HG03469 (cell line): ENCODE measurements at regions not wholly inside any gene's neighbourhood (a gene's known extent, or its start where the extent isn't known, plus 50 kb on each side); places are given as distances from the start of the nearest gene placed in this dataset.

Source experiments
- ATAC-seq: cut with Tn5 transposase; IDR thresholded peaks from one replicate; pipeline ENCODE4 v1.9.1; 2021; ENCODE audit warnings: mild to moderate bottlenecking, moderate library complexity, moderate number of reproducible peaks; ENCODE audit not compliant: unreplicated experiment

DNA sequence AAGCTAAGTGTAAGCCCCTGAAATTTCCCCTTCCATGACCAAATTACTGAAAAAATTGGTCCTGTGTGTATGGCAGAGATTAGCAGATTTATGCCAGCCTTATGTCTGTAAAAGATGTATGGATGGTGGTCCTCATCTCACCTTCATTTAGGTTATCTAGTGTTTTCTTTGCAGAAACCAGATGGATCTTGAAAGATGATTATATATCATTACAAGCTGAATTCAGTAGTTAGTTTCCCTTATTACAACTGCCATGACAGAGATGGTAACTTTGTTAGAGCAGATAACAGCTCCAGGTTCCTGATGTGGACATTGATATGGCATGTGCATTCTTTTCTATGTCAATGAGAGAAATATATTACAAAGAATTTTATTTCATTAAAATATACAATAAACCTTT, 1403.2 kb upstream of the CDH6 start:
- ATAC-seq, result no peak

DNA sequence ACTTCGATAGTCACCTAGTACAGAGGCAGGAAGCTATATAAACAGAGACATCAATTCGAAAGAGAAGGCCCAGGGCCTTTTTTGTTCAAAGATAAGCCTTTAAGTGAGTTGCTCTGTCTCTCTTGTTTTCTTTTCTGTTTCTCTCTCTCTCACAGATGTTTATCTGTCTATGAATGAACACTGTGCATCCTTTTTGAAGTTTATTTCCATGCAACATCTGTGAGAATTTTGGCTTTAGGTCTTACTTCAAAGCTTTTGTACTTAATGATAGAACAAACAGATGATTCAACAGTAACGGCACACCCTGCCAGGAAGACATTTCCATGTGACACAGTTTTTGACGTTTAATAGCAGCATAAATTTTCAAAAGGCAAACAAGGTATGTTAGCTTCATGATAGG, 1413.1 kb upstream of the CDH6 start:
- ATAC-seq, result no peak

DNA sequence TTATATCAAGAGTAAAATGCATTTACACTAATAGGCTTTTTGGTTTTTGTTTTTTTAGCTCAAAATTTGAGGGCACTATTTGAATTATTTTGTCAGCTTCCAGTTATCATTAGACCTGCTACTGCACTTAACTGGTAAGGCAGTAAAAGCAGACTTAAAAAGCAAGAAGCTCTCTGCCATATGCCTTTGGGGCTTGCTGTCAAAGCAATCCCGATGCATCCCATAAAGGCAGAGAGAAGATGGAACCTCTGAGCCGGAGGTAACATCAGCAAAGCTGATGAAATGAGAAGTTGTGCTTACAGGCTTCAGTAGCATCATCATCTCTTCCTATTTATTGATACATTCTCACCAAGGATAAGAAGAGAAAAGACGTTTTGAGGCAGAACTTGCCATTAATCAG, 1414.3 kb upstream of the CDH6 start:
- ATAC-seq, result no peak

DNA sequence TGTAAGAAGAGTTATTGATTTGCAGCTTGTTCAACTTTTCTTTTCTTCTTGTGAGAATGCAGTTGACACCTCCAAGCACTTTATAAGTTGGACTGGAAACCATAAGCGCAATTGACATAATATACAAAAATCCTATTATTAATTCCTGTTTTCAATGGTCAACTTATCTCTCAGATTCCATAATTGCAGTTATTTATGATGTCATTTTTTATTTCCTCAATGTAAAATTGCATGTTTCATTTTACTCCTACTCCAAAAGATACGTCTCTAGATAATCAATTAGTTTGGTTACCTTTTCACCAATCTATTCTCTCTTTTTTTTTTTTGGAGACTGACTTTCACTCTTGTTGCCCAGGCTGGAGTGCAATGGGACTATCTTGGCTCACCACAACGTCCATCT, 1416.1 kb upstream of the CDH6 start:
- ATAC-seq, result no peak

DNA sequence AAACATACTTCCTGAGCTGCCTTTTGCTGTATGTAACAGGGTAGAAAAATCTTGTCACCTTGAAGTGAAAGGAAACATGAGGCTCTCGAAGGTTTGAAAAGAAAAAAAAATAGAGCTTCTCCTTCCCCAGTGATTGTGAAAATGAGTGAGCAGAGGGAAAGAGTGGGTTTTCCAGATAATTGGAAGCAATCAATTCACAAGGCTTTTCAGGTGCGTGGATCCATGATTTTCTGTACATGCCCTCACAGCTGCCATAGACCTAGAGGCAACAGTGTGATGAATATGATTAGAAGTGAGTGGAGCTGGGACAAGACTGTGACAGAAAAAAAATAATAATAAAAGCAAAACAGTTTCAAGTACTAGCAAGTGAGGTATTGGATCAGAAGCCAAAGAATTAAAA, 1422.5 kb upstream of the CDH6 start:
- no peak for ATAC-seq

DNA sequence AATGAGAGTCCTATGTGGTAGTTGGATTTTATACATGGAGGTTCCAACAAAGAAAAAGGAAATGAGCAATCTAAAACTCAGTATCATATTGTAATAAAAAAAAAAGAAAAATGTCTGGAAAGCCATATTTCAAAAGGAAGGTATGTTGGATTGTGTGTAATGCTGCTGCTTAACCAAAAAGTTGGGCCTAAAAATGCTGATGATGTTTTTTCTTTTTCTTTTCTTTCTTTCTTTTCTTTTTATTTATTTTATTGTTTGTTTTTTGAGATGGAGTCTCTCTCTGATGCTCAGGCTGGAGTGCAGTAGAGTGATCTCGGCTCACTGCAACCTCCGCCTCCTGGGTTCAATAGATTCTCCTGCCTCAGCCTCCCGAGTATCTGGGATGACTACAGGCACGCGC, 1424.0 kb upstream of the CDH6 start:
- ATAC-seq, result no peak

DNA sequence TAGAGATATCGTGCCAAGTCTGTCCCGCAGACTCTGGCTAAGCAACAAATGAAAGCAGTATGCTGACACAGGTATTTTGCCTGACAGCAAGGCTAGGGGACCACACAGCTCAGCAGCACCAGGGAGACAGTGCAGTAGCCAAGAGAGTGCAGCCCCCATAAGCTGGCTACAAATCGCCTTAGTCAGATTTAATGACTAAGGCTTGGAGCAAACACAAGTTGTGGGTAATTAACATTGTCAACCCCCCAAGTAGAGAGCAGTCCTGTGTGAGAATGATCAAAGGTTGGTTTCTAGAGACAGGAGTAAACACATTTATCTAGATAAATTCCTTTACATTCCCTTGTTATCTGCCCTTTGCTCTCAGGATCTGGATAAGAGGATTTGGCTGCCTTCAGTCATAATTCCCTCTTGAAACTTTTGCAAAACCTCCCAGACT, 1434.5 kb upstream of the CDH6 start:
- ATAC-seq, result no peak

DNA sequence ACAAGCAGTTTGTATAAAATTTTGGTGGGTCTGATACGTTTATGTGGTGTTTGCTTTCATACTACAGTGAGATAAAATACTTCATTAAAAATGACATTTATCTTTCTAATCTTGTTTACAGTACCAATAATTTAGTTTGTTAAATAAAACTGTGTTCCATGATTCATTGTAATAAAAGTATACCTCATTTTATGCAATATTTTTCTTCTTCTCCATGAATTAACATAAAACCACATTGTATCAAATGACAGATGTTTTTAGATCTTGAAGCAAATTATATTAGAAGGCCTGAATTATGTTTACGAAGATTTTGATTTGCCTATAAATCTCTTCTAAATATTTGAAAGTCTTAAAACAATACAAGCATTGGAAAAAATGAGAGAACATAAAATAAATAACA, 1443.0 kb upstream of the CDH6 start:
- ATAC-seq, result no peak

DNA sequence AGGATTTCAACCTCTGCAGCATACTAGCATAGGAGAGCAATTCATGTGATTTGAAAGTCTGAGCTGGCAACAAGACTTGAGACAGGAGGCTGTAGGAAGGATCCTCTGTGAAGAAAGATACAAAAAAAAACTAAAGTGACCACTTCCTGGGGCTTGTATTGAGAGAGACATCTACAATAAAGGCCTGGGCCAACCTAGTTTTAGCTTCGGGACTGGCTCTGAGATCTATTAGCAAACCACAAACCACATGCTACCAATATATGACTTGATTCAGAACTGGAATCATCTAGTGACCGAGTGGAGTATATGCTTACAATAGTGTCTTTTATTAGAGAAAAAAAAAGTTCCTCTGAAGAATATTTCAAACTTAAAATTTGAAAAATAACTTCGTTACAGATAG, 1448.9 kb upstream of the CDH6 start:
- no peak for ATAC-seq

DNA sequence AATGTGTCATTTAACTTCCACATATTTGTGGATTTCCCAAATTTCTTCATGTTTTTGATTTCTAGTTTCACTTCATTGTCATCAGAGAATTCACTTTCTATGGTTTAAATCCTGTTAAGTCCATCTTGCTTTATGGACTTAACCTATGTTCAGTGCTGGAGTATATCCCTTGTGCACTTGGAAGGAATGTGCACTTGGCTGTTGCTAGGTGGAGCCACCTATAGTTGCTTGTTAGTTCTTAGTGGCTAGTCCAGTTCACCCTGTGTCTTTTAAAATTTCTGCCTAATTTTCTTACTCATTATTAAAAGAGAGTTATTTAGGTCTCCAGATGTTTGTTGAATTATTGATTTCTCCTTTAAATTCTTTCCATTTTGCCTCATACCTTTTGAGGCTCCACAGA, 1472.5 kb upstream of the CDH6 start:
- ATAC-seq, result no peak

DNA sequence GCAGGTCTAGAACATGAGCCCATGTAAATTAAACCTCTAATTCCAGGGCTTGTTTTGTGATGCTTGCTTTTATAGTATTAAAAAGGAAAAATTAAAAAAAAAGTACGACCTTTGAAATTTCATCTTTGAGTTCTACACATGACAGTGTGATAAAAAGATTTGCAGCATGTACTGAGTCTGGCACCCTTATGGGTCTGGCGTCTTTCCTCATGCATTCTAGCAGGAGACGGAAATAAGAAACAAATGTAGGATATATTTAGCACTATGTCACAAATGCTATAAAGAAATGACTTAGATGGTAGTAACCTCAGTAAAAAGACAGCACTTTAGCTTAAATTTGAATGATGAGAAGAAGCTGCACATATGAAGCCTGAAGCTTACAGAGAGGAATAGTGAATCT, 1474.3 kb upstream of the CDH6 start:
- no peak for ATAC-seq

DNA sequence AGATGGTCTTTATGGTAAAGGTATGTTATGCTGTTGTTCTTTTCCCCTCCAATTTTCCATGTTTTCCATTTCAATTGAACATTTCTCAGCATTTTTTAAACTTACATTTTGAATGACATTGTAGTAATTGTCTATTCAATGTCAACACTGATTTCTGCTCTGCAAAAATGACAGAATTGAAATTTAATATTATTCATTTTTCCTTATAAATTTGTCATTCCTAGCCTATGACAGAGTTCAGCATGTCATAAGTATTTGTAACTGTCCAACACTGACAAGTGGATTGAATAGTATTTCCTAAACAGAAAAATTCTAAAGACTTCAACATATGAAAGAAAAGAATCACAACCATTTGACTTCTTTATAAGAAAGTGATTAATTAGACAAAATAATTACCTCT, 1478.3 kb upstream of the CDH6 start:
- ATAC-seq, result no peak

DNA sequence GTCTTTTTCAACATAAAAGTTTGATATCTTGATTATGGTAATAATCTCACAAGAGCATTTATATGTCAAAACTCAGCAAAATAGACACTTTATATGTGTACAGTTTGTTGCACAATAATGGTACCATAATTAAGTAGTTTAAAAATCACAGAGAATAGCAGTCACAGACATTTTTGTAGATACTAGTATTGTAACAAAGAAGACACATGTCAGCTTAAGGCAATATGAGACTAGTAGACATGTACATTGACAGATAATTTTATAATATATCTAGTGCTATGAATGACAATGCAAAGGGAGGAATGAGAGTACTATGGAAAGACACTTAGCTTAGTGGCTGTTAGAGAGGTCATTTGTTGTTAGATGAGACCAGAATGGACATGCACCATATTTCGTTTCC, 1490.6 kb upstream of the CDH6 start:
- no peak for ATAC-seq

DNA sequence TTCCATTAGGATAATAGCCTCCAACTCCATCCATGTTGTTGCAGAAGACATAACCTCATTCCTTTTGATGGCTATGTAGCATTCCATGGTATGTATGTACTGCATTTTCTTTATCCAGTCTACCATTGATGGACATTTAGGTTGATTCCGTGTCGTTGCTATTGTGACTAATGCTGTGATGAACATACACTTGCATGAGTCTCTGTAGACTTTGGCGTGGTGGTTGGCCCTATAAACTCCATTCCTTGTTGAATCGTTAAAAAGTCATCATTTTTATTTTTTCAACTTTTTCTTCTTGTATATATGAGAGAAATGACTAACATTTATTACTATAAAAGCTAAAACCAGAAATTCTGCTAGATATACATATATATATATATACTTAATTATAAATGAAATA, 1491.9 kb upstream of the CDH6 start:
- ATAC-seq, result no peak

DNA sequence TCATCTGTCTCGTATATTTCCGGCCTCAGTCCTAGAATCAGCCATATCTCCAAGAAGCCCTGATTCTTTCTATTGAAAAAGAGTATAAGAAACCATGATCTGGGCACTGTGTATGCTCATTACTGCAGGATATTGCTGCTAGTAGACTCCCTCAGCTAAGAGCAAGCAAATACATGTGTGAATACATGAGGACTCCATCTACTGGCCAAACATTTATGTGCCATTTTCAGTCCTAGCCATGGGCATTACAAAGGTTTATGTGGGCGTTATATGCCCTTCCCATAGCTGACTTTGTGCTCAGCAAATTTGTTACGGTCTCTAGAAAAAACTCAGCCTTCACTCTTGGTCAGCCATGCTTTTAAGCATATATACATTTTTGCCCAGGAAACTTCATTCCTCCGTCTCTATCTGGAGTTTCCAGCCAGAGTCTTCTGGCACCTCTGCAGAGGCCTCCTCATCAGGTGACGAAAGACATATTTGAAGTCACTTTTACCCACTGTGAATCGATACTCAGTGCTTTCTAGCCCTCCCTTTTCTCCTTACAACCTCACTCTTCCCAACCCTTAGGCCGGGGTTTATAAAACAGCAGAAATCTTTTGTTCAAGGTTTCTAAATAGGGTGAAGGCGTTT, 1495.6 kb upstream of the CDH6 start:
- ATAC-seq, result no peak

DNA sequence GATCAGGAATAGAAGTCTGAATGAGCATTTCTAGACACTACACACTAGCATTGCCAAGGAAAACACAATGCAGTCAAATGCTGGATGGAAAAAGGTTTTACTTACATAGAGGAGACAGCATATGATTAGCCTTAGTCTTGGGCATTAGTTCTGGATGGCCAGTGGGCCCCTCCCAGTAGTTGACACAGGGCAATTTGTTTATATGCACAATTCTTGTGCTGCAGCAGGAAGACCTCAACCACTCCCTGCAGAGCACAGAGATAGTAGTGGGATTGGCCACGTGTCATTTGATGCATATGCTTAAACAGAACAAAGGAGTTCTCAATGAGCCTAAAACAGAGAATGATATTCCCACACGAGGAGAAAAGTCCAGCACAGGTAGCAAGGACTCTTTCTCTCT, 1496.2 kb upstream of the CDH6 start:
- ATAC-seq, result no peak

DNA sequence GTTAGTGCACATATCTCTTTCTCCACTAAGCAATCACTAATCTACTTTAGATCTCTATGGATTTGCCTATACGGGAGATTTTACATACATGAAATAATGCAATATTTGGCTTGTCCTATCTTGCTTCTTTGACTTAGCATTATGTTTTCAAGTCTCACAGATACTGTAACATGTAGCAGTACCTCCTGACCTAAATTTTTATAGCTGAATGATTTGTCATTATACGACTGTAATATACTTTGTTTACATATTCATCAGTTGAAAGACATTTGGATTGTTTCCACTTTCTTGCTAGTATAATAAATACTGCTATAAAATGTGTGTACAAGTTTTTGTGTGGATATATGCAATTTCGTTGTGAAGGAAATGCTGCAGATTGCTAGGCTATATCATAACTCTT, 1520.8 kb upstream of the CDH6 start:
- ATAC-seq, result no peak

DNA sequence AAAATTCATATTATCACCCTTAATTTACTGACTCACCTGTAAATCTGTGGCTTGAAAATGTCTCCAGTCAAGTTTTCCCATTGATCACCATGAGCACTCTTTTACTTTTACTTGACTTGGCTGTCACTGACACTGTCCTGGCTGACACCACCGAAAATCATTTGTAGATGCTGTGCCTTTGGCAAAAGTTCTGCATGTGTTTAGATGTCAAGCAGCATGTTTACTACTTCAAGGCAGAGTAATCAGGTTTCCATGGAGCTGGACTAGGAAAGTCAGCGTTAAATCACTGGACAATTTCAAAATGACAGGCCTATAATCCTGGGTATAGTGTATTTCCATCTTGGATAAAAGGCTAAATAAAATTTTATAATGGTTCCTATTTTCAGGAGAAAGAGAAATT, 1530.6 kb upstream of the CDH6 start:
- ATAC-seq, result no peak

DNA sequence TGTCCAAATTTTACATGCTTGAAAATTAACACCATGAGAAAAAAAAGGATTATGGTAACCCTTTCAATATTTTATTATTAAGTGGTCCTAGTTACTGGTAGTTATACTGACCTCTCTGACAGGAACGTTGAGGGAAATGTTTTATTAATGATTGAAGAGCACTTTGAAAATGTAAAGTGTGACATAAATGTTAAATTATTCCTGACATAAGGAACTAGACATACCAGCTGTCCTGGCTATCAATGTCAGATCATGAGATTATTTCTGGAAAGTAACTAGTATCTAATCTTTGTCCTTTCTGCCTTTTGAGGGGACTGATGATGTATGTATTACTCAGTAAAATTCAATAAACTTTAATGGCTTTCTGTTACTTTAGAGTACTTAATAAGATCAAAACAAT, 1538.5 kb upstream of the CDH6 start:
- no peak for ATAC-seq

DNA sequence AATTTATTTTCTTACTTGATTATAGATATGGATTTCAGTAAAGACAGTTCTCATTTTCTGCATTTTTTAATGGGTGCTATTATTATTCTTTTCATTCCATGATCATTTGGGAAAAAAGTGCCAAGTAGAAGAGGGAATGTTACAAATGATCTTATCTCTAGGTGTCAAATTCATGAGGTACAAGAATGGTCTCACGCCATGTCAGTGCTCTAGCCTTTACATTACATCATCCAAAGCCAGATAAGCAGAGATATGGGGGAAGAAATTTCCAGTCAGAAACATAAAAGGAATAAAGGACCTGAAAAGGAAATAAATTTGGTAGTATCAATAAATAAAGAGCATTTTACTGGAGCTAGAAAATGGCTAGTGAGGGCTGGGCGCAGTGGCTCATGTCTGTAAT, 1544.2 kb upstream of the CDH6 start:
- ATAC-seq, result no peak

DNA sequence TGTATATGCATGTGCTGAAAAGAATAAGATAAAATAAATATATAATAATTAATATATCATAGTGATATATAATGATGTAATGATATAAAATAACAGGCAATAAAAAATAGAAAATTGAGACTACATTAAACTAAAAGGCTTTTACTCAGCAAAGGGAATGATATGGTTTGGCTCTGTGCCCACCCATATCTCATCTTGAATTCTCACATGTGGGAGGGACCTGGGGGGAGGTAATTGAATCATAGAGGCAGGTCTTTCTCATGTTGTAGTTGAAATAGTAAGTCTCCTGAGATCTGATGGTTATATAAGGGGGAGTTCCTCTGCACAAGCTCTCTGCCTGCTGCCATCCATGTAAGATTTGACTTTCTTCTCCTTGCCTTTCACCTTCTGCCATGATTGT, 1550.9 kb upstream of the CDH6 start:
- ATAC-seq, result no peak

DNA sequence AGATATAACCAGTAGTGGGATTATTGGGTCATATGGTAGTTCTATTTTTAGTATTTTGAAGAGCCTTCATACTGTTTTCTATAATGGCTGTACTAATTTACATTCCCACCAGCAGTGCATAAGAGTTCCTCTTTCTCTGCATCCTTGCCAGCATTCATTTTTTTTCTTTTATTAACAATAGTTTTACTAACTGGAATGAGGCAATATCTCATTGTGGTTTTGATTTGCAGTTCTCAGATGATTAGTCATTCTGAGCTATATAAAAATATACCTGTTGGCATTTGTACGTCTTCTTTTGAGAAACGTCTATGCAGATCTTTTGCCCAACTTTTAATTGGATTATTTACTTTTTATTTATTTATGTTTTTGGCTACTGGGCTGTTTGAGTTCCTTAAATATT, 1579.3 kb upstream of the CDH6 start:
- no peak for ATAC-seq

DNA sequence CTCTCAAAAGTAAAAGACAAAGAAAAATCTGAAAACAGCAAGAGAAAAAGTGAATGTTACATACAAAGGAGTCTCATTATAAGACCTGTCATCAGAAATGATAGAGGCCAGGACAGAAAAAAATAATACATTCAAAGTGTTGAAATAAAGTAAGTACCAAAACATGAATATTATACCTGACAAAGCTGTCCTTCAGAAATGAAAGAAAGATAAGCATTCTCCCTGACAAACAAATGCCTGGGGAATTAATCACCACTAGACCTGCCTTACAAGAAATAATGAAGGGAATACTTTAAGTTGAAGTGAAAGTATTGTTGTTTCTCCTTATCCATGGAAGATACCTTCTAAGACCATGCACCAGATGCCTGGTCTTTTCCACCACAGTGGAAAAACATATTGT, 1605.2 kb upstream of the CDH6 start:
- ATAC-seq, result no peak

DNA sequence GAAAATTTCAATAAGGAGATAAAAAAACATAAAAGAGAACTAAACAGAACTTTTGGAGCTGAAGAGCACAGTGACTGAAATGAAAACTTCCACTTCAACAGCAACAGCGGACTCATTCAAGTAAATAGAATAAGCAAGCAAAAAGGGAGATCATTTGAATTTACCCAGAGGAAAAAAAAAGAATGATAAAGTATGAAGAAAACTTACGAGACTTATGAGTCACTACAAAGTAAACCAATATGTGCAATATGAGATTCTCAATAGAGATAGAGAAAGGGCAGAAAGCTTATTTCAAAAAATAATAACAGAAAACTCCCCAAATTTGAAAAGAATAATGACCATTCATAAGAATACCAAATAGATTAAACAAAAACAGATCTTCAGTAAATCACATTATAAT, 1605.7 kb upstream of the CDH6 start:
- no peak for ATAC-seq
